ENCODE measurements at regions not wholly inside any gene's neighbourhood (a gene's known extent, or its start where the extent isn't known, plus 50 kb on each side); places are given as distances from the start of the nearest gene placed in this dataset.

- no peak for TF ChIP-seq CTCF (IDR thresholded peaks at IDR 0.05; ENCODE audit: partially characterized antibody, unreplicated experiment)
- DNase-seq: no peak
- H3K4me1 Mint-ChIP-seq (ENCODE audit: low read depth, unreplicated experiment): no peaks in the 10 kb centered on the region
- H3K9me3 Mint-ChIP-seq (ENCODE audit: unreplicated experiment): no peaks in the 10 kb centered on the region
- H3K27ac Mint-ChIP-seq (ENCODE audit: unreplicated experiment): no peak overlapping the region
- no peak overlapping the region for H3K4me3 Mint-ChIP-seq (ENCODE audit: unreplicated experiment)
- no peaks in the 10 kb centered on the region for H3K36me3 Mint-ChIP-seq (ENCODE audit: unreplicated experiment)
- no peaks in the 10 kb centered on the region for H3K27me3 Mint-ChIP-seq (ENCODE audit: unreplicated experiment)
Observed at GRCh38 chr15:70301396-70301795, 203.7 kb upstream of the TLE3 start.

GRCh38 chr15:70299931-70300869, 202.5 kb upstream of the TLE3 start:
- Mint-ChIP-seq H3K36me3 (ENCODE audit: unreplicated experiment) (no peaks in the 10 kb centered on the region), H3K4me3 (ENCODE audit: unreplicated experiment) (no peak overlapping the region), H3K27me3 (ENCODE audit: unreplicated experiment) (no peaks in the 10 kb centered on the region), H3K27ac (ENCODE audit: unreplicated experiment) (no peak overlapping the region), H3K9me3 (ENCODE audit: unreplicated experiment) (no peaks in the 10 kb centered on the region), H3K4me1 (ENCODE audit: low read depth, unreplicated experiment) (no peaks in the 10 kb centered on the region)
- no peak for TF ChIP-seq CTCF (IDR thresholded peaks at IDR 0.05; ENCODE audit: partially characterized antibody, unreplicated experiment)
- no peak for DNase-seq

- H3K4me1 Mint-ChIP-seq (ENCODE audit: low read depth, unreplicated experiment): no peaks in the 10 kb centered on the region
- no peak overlapping the region for H3K4me3 Mint-ChIP-seq (ENCODE audit: unreplicated experiment)
- no peaks in the 10 kb centered on the region for H3K27me3 Mint-ChIP-seq (ENCODE audit: unreplicated experiment)
- no peak overlapping the region for H3K27ac Mint-ChIP-seq (ENCODE audit: unreplicated experiment)
- no peak for DNase-seq
- H3K36me3 Mint-ChIP-seq (ENCODE audit: unreplicated experiment): no peaks in the 10 kb centered on the region
- no peak for TF ChIP-seq CTCF (IDR thresholded peaks at IDR 0.05; ENCODE audit: partially characterized antibody, unreplicated experiment)
- H3K9me3 Mint-ChIP-seq (ENCODE audit: unreplicated experiment): no peaks in the 10 kb centered on the region
Observed at GRCh38 chr15:70297465-70298058, 199.8 kb upstream of the TLE3 start.

- H3K4me3 Mint-ChIP-seq (ENCODE audit: unreplicated experiment): no peak overlapping the region
- H3K27me3 Mint-ChIP-seq (ENCODE audit: unreplicated experiment): no peaks in the 10 kb centered on the region
- H3K27ac Mint-ChIP-seq (ENCODE audit: unreplicated experiment): no peak overlapping the region
- no peaks in the 10 kb centered on the region for H3K9me3 Mint-ChIP-seq (ENCODE audit: unreplicated experiment)
- TF ChIP-seq CTCF (IDR thresholded peaks at IDR 0.05; ENCODE audit: partially characterized antibody, unreplicated experiment): no peak
- no peaks in the 10 kb centered on the region for H3K36me3 Mint-ChIP-seq (ENCODE audit: unreplicated experiment)
- peaks cover 3% of the 10 kb centered on the region for H3K4me1 Mint-ChIP-seq (ENCODE audit: low read depth, unreplicated experiment)
- DNase-seq: no peak
Observed at GRCh38 chr15:70294731-70295305, 197.1 kb upstream of the TLE3 start.
